ENCODE measurements at regions not wholly inside any gene's neighbourhood (a gene's known extent, or its start where the extent isn't known, plus 50 kb on each side); places are given as distances from the start of the nearest gene placed in this dataset.

GRCh38 chr5:163950248-163950647 is 444.8 kb downstream of the MAT2B start:
- H3K4me1 Mint-ChIP-seq: no peaks in the 10 kb centered on the region
- ChIA-PET CTCF (no interaction called here), POLR2A (no interaction called here)
- no peaks in the 10 kb centered on the region for H3K36me3 Mint-ChIP-seq
- H3K27ac Mint-ChIP-seq: no peak overlapping the region
- H3K9me3 Mint-ChIP-seq: peaks cover 12% of the 10 kb centered on the region
- no peaks in the 10 kb centered on the region for H3K27me3 Mint-ChIP-seq (ENCODE audit: low read depth)
- ATAC-seq (no peak), DNase-seq (ENCODE audit: low spot score) (no peak)
- H3K4me3 Mint-ChIP-seq: no peak overlapping the region
- TF ChIP-seq SMAD3 (CRISPR knock-in tag; IDR thresholded peaks at IDR 0.05; ENCODE audit: borderline replicate concordance): no peak
- TF ChIP-seq TP53 (CRISPR knock-in tag; IDR thresholded peaks at IDR 0.05): no peak
- no peak for TF ChIP-seq ZNF263 (CRISPR knock-in tag; IDR thresholded peaks at IDR 0.05; ENCODE audit: low read depth)
- no peak for TF ChIP-seq ZNF396 (CRISPR knock-in tag; IDR thresholded peaks at IDR 0.05; ENCODE audit: borderline replicate concordance)
- TF ChIP-seq ATF2 (CRISPR knock-in tag; IDR thresholded peaks at IDR 0.05; ENCODE audit: borderline replicate concordance, low read depth): no peak
- no peak for TF ChIP-seq ZMAT4 (CRISPR knock-in tag; IDR thresholded peaks at IDR 0.05)
- TF ChIP-seq ZNF671 (CRISPR knock-in tag; IDR thresholded peaks at IDR 0.05): no peak
- no peak for TF ChIP-seq NFYB (CRISPR knock-in tag; conservative IDR thresholded peaks at IDR 0.05; ENCODE audit: low read depth)
- TF ChIP-seq ATF1 (CRISPR knock-in tag; IDR thresholded peaks at IDR 0.05): no peak
- TF ChIP-seq, protein P1, sequence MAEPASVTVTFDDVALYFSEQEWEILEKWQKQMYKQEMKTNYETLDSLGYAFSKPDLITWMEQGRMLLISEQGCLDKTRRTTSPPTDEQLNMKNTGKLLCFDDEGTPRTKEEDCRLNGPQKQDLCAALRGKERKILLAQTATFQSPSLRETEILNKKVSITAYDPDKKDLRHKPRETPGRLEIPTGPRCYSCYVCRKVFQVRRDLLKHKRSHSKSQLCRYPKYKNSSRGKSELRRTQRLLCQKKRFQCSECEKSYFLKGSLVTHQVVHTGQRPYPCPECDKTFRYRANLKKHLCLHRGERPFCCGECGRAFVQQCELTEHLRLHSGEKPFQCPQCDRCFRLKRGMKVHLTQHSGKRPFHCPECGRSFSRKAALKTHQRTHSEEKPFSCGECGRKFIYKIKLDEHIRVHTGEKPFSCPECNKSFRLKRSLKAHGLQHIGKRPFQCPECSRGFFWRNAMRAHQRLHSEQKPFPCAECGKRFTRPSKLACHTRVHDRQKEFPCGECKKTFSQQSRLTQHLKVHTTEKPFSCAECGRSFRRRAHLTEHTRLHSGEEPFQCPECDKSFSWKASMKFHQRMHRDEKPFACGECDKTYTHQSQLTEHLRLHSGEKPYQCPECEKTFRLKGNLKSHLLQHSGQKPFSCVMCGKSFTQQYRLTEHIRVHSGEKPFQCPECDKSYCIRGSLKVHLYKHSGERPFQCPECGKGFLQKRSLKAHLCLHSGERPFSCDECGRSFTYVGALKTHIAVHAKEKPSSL (CRISPR knock-in tag; conservative IDR thresholded peaks at IDR 0.05): no peak
- no peak for TF ChIP-seq ETV6 (CRISPR knock-in tag; IDR thresholded peaks at IDR 0.05)
- TF ChIP-seq GABPB1 (CRISPR knock-in tag; IDR thresholded peaks at IDR 0.05): no peak
- TF ChIP-seq, protein P2, sequence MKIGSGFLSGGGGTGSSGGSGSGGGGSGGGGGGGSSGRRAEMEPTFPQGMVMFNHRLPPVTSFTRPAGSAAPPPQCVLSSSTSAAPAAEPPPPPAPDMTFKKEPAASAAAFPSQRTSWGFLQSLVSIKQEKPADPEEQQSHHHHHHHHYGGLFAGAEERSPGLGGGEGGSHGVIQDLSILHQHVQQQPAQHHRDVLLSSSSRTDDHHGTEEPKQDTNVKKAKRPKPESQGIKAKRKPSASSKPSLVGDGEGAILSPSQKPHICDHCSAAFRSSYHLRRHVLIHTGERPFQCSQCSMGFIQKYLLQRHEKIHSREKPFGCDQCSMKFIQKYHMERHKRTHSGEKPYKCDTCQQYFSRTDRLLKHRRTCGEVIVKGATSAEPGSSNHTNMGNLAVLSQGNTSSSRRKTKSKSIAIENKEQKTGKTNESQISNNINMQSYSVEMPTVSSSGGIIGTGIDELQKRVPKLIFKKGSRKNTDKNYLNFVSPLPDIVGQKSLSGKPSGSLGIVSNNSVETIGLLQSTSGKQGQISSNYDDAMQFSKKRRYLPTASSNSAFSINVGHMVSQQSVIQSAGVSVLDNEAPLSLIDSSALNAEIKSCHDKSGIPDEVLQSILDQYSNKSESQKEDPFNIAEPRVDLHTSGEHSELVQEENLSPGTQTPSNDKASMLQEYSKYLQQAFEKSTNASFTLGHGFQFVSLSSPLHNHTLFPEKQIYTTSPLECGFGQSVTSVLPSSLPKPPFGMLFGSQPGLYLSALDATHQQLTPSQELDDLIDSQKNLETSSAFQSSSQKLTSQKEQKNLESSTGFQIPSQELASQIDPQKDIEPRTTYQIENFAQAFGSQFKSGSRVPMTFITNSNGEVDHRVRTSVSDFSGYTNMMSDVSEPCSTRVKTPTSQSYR (CRISPR knock-in tag; IDR thresholded peaks at IDR 0.05): no peak
- no peak for TF ChIP-seq NFATC4 (CRISPR knock-in tag; IDR thresholded peaks at IDR 0.05)
- no peak for TF ChIP-seq FOXK1 (CRISPR knock-in tag; IDR thresholded peaks at IDR 0.05)
- TF ChIP-seq RELA (CRISPR knock-in tag; IDR thresholded peaks at IDR 0.05; ENCODE audit: borderline replicate concordance): no peak
- no peak for TF ChIP-seq CREM (CRISPR knock-in tag; IDR thresholded peaks at IDR 0.05)
- TF ChIP-seq, protein P3, sequence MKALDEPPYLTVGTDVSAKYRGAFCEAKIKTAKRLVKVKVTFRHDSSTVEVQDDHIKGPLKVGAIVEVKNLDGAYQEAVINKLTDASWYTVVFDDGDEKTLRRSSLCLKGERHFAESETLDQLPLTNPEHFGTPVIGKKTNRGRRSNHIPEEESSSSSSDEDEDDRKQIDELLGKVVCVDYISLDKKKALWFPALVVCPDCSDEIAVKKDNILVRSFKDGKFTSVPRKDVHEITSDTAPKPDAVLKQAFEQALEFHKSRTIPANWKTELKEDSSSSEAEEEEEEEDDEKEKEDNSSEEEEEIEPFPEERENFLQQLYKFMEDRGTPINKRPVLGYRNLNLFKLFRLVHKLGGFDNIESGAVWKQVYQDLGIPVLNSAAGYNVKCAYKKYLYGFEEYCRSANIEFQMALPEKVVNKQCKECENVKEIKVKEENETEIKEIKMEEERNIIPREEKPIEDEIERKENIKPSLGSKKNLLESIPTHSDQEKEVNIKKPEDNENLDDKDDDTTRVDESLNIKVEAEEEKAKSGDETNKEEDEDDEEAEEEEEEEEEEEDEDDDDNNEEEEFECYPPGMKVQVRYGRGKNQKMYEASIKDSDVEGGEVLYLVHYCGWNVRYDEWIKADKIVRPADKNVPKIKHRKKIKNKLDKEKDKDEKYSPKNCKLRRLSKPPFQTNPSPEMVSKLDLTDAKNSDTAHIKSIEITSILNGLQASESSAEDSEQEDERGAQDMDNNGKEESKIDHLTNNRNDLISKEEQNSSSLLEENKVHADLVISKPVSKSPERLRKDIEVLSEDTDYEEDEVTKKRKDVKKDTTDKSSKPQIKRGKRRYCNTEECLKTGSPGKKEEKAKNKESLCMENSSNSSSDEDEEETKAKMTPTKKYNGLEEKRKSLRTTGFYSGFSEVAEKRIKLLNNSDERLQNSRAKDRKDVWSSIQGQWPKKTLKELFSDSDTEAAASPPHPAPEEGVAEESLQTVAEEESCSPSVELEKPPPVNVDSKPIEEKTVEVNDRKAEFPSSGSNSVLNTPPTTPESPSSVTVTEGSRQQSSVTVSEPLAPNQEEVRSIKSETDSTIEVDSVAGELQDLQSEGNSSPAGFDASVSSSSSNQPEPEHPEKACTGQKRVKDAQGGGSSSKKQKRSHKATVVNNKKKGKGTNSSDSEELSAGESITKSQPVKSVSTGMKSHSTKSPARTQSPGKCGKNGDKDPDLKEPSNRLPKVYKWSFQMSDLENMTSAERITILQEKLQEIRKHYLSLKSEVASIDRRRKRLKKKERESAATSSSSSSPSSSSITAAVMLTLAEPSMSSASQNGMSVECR (CRISPR knock-in tag; IDR thresholded peaks at IDR 0.05; ENCODE audit: borderline replicate concordance): no peak
- no peak for TF ChIP-seq JUN (CRISPR knock-in tag; IDR thresholded peaks at IDR 0.05)
